VCaP (cell line): ENCODE measurements at regions not wholly inside any gene's neighbourhood (a gene's known extent, or its start where the extent isn't known, plus 50 kb on each side); places are given as distances from the start of the nearest gene placed in this dataset.

ENCODE experiments used
- H3K27ac ChIP-seq: fragments of 450-650 bp; 2 replicates; pipeline ENCODE4 v1.5.1; 2017
- CTCF ChIP-seq: fragments of 450-650 bp; conservative IDR thresholded peaks from 2 replicates; pipeline ENCODE4 v1.5.1; 2017; ENCODE audit warnings: mild to moderate bottlenecking, moderate library complexity

- no peak for TF ChIP-seq CTCF
- no peak overlapping the region for H3K27ac ChIP-seq
These were observed 105.1 kb upstream of the MAP1LC3B2 start for GRCh38 chr12:116454076-116454475.

GRCh38 chr12:116454950-116455447 is 104.2 kb upstream of the MAP1LC3B2 start:
- TF ChIP-seq CTCF, result no peak
- no peak overlapping the region for H3K27ac ChIP-seq

GRCh38 chr12:116455540-116456329 is 103.4 kb upstream of the MAP1LC3B2 start:
- no peak for TF ChIP-seq CTCF
- H3K27ac ChIP-seq, result no peak overlapping the region

- no peak for TF ChIP-seq CTCF
- H3K27ac ChIP-seq, result no peak overlapping the region
These were observed 102.7 kb upstream of the MAP1LC3B2 start for GRCh38 chr12:116456330-116457082.

GRCh38 chr12:116458492-116458891 is 100.7 kb upstream of the MAP1LC3B2 start:
- no peak overlapping the region for H3K27ac ChIP-seq
- TF ChIP-seq CTCF, result no peak

GRCh38 chr12:116459011-116459875 is 99.9 kb upstream of the MAP1LC3B2 start:
- H3K27ac ChIP-seq, result no peak overlapping the region
- no peak for TF ChIP-seq CTCF
